ENCODE measurements at regions not wholly inside any gene's neighbourhood (a gene's known extent, or its start where the extent isn't known, plus 50 kb on each side); places are given as distances from the start of the nearest gene placed in this dataset.

GRCh38 chr4:132123870-132124623 lies 1025.0 kb upstream of the PCDH10 start:
- DNase-seq (ENCODE audit: low read depth, low spot score) = no peak
- CTCF ChIA-PET = no interaction called here

GRCh38 chr4:132124624-132124974 lies 1024.5 kb upstream of the PCDH10 start:
- POLR2A ChIA-PET = no interaction called here
- no peaks in the 10 kb centered on the region for H3K9me3 ChIP-seq (ENCODE audit: control insufficient read depth, insufficient read depth, low read length)
- DNase-seq (ENCODE audit: low read depth, low spot score) = no peak
- TF ChIP-seq CTCF (IDR thresholded peaks at IDR 0.05; ENCODE audit: low read depth, low read length) = no peak
- H3K4me3 ChIP-seq (ENCODE audit: low read depth, low read length) = no peak overlapping the region
- no peak overlapping the region for H3K27ac ChIP-seq (ENCODE audit: low read depth, low read length)
- no peaks in the 10 kb centered on the region for H3K27me3 ChIP-seq (ENCODE audit: control insufficient read depth, insufficient read depth, low read length)
- CTCF ChIA-PET = no interaction called here

More at GRCh38 chr4:132123870-132124623, 1025.0 kb upstream of the PCDH10 start:
- Histone ChIP-seq H3K9me3 (ENCODE audit: control insufficient read depth, insufficient read depth, low read length) (no peaks in the 10 kb centered on the region), H3K27me3 (ENCODE audit: control insufficient read depth, insufficient read depth, low read length) (no peaks in the 10 kb centered on the region), H3K4me3 (ENCODE audit: low read depth, low read length) (no peak overlapping the region), H3K27ac (ENCODE audit: low read depth, low read length) (no peak overlapping the region)
- POLR2A ChIA-PET = no interaction called here
- TF ChIP-seq CTCF (IDR thresholded peaks at IDR 0.05; ENCODE audit: low read depth, low read length) = no peak

- H3K9me3 ChIP-seq (ENCODE audit: control insufficient read depth, insufficient read depth, low read length) = no peaks in the 10 kb centered on the region
- ChIA-PET POLR2A (no interaction called here), CTCF (no interaction called here)
- no peak for TF ChIP-seq CTCF (IDR thresholded peaks at IDR 0.05; ENCODE audit: low read depth, low read length)
- no peak for DNase-seq (ENCODE audit: low read depth, low spot score)
- no peak overlapping the region for H3K27ac ChIP-seq (ENCODE audit: low read depth, low read length)
- H3K27me3 ChIP-seq (ENCODE audit: control insufficient read depth, insufficient read depth, low read length) = no peaks in the 10 kb centered on the region
- no peak overlapping the region for H3K4me3 ChIP-seq (ENCODE audit: low read depth, low read length)
Observed at GRCh38 chr4:132125131-132125530, 1024.0 kb upstream of the PCDH10 start.

GRCh38 chr4:132132433-132132832 lies 1016.7 kb upstream of the PCDH10 start:
- ChIA-PET CTCF (no interaction called here), POLR2A (no interaction called here)
- DNase-seq (ENCODE audit: low read depth, low spot score) = no peak
- H3K27me3 ChIP-seq (ENCODE audit: control insufficient read depth, insufficient read depth, low read length) = no peaks in the 10 kb centered on the region
- no peaks in the 10 kb centered on the region for H3K9me3 ChIP-seq (ENCODE audit: control insufficient read depth, insufficient read depth, low read length)
- no peak overlapping the region for H3K4me3 ChIP-seq (ENCODE audit: low read depth, low read length)
- TF ChIP-seq CTCF (IDR thresholded peaks at IDR 0.05; ENCODE audit: low read depth, low read length) = no peak
- no peak overlapping the region for H3K27ac ChIP-seq (ENCODE audit: low read depth, low read length)

- Histone ChIP-seq H3K9me3 (ENCODE audit: control insufficient read depth, insufficient read depth, low read length) (no peaks in the 10 kb centered on the region; the same call in 1 of the 2 replicates), H3K27me3 (ENCODE audit: control insufficient read depth, insufficient read depth, low read length) (no peaks in the 10 kb centered on the region), H3K27ac (ENCODE audit: low read depth, low read length) (no peak overlapping the region), H3K4me3 (ENCODE audit: low read depth, low read length) (no peak overlapping the region)
- TF ChIP-seq CTCF (IDR thresholded peaks at IDR 0.05; ENCODE audit: low read depth, low read length) = no peak
- DNase-seq (ENCODE audit: low read depth, low spot score) = no peak
- CTCF ChIA-PET = no interaction called here
- POLR2A ChIA-PET = no interaction called here
Observed at GRCh38 chr4:132169660-132170059, 979.4 kb upstream of the PCDH10 start.

Data from AG04450 (cell line).